ENCODE measurements at regions not wholly inside any gene's neighbourhood (a gene's known extent, or its start where the extent isn't known, plus 50 kb on each side); places are given as distances from the start of the nearest gene placed in this dataset.

- TF ChIP-seq CTCF (IDR thresholded peaks at IDR 0.05) (no peak), EP300 (IDR thresholded peaks at IDR 0.05) (no peak), BHLHE40 (IDR thresholded peaks at IDR 0.05; ENCODE audit: low read depth, low read length) (no peak), CHD2 (IDR thresholded peaks at IDR 0.05; ENCODE audit: low read length, partially characterized antibody) (no peak), MAX (IDR thresholded peaks at IDR 0.05) (no peak), RAD21 (conservative IDR thresholded peaks at IDR 0.05 in 1 of 2, IDR thresholded peaks at IDR 0.05 in 1 of 2) (no peak), CHD4 (IDR thresholded peaks at IDR 0.05; ENCODE audit: borderline replicate concordance) (no peak), MAFK (IDR thresholded peaks at IDR 0.05; ENCODE audit: partially characterized antibody) (no peak), JUNB (IDR thresholded peaks at IDR 0.05) (no peak), ESRRA (IDR thresholded peaks at IDR 0.05; ENCODE audit: borderline replicate concordance, low read length) (no peak), JUN (IDR thresholded peaks at IDR 0.05) (no peak), POLR2A (IDR thresholded peaks at IDR 0.05; ENCODE audit: low read length) (no peak)
These were observed 170.2 kb upstream of the IRX2 start for GRCh38 chr5:2921651-2922050.

Measured in A549 (cell line).